GM23248 (cell line): ENCODE measurements at regions not wholly inside any gene's neighbourhood (a gene's known extent, or its start where the extent isn't known, plus 50 kb on each side); places are given as distances from the start of the nearest gene placed in this dataset.
A peak's percentile ranks its signal among the peaks of the same experiment; 100 is the strongest.

ENCODE experiments used
- DNase-seq: peaks from one replicate; pipeline ENCODE4 v3.0.0-alpha.2; 2015
- H2AFZ ChIP-seq: fragments of 200-600 bp; sonication (generic); 2 replicates; pipeline ENCODE4 v1.6.1; 2016; ENCODE audit warnings: antibody characterized with exemption
- H3F3A ChIP-seq: fragments of 200-600 bp; sonication (generic); 2 replicates; pipeline ENCODE4 v1.6.1; 2016; ENCODE audit warnings: mild to moderate bottlenecking, antibody characterized with exemption, mixed run types; ENCODE audit not compliant: insufficient read depth
- H3K27ac ChIP-seq: fragments of 200-600 bp; sonication (generic); 2 replicates; pipeline ENCODE4 v1.5.1; 2016; ENCODE audit warnings: mild to moderate bottlenecking
- H3K27me3 ChIP-seq: fragments of 200-600 bp; sonication (generic); replicated peaks from 2 replicates; pipeline ENCODE4 v1.6.1; 2016; ENCODE audit warnings: mild to moderate bottlenecking; ENCODE audit not compliant: insufficient read depth
- H3K36me3 ChIP-seq: fragments of 200-600 bp; sonication (generic); 2 replicates; pipeline ENCODE4 v1.6.1; 2016; ENCODE audit warnings: low read depth, mild to moderate bottlenecking
- H3K4me1 ChIP-seq: fragments of 200-600 bp; sonication (generic); 2 replicates; pipeline ENCODE4 v1.6.1; 2016; ENCODE audit warnings: mild to moderate bottlenecking; ENCODE audit not compliant: insufficient read depth
- H3K4me2 ChIP-seq: fragments of 200-600 bp; sonication (generic); one replicate; pipeline ENCODE4 v1.6.1; 2016; ENCODE audit warnings: mild to moderate bottlenecking; ENCODE audit not compliant: unreplicated experiment
- H3K4me3 ChIP-seq: fragments of 200-600 bp; sonication (generic); 2 replicates; pipeline ENCODE4 v1.5.1; 2016; ENCODE audit warnings: mild to moderate bottlenecking
- H3K79me2 ChIP-seq: fragments of 200-600 bp; sonication (generic); 2 replicates; pipeline ENCODE4 v1.6.1; 2016; ENCODE audit warnings: mild to moderate bottlenecking; ENCODE audit not compliant: insufficient read depth
- H3K9ac ChIP-seq: fragments of 200-600 bp; sonication (generic); 2 replicates; pipeline ENCODE4 v1.6.1; 2016; ENCODE audit warnings: mild to moderate bottlenecking
- H3K9me2 ChIP-seq: fragments of 200-600 bp; sonication (generic); 2 replicates; pipeline ENCODE4 v1.6.1; 2016; ENCODE audit warnings: mixed run types, mild to moderate bottlenecking, moderate library complexity; ENCODE audit not compliant: insufficient read depth
- H3K9me3 ChIP-seq: fragments of 200-600 bp; sonication (generic); one replicate; pipeline ENCODE4 v1.6.1; 2017; ENCODE audit warnings: low read depth
- H4K20me1 ChIP-seq: fragments of 200-600 bp; sonication (generic); 2 replicates; pipeline ENCODE4 v1.6.0; 2016; ENCODE audit not compliant: insufficient read depth
- EZH2 ChIP-seq: fragments of 200-600 bp; sonication (generic); IDR thresholded peaks from 2 replicates; pipeline ENCODE4 v1.6.1; 2018; ENCODE audit warnings: antibody characterized with exemption, mild to moderate bottlenecking; ENCODE audit not compliant: insufficient read depth, poor library complexity, severe bottlenecking
- EZH2phosphoT487 ChIP-seq: fragments of 200-600 bp; sonication (generic); IDR thresholded peaks from 2 replicates; pipeline ENCODE4 v1.6.1; 2018; ENCODE audit warnings: antibody characterized with exemption, moderate library complexity, mild to moderate bottlenecking, low read depth; ENCODE audit not compliant: insufficient read depth
- WGBS, 2 experiments: methylation state at CpG; one replicate each; pipeline ENCODE4 v1.1.6; 2015 to 2017; ENCODE audit warnings: low lambda C conversion rate in 2 of 2, low coverage in 1 of 2; ENCODE audit errors: missing lambda C conversion rate in 2 of 2; 5-methylcytosine and 5-hydroxymethylcytosine counted together
- in situ Hi-C: fragments of 300-500 bp; cut with MboI; formaldehyde crosslinking; loops from 2 replicates; pipeline ENCODE4 v1.15.0; 2020

- Histone ChIP-seq H3K9me2 (no peaks in the 10 kb centered on the region), H3K27ac (no peak overlapping the region), H3K4me3 (no peak overlapping the region), H3K27me3 (no peaks in the 10 kb centered on the region), H3K9me3 (no peaks in the 10 kb centered on the region), H4K20me1 (no peaks in the 10 kb centered on the region), H3K4me2 (no peak overlapping the region), H3F3A (no peaks in the 10 kb centered on the region), H3K4me1 (no peaks in the 10 kb centered on the region), H3K9ac (no peak overlapping the region), H3K79me2 (no peaks in the 10 kb centered on the region), H3K36me3 (no peaks in the 10 kb centered on the region), H2AFZ (no peak overlapping the region)
- in situ Hi-C loops: no loop called here
- no peak for DNase-seq
- 87 to 90% methylated on average over 2 of the region's 2 CpGs for WGBS, 2 experiments
- no peak for TF ChIP-seq EZH2phosphoT487
- TF ChIP-seq EZH2: no peak
These were observed 260.5 kb downstream of the CASP12 start for GRCh38 chr11:104637662-104638170.

GRCh38 chr11:104633226-104633625, 265.0 kb downstream of the CASP12 start:
- H3K9me3 ChIP-seq: no peaks in the 10 kb centered on the region
- no peak overlapping the region for H3K4me3 ChIP-seq
- in situ Hi-C loops: no loop called here
- no peaks in the 10 kb centered on the region for H3F3A ChIP-seq
- no peaks in the 10 kb centered on the region for H3K4me1 ChIP-seq
- H3K36me3 ChIP-seq: no peaks in the 10 kb centered on the region
- WGBS, 2 experiments: 0 to 8% methylated on average over 1 of the region's 1 CpG
- H3K27ac ChIP-seq: no peak overlapping the region
- no peak overlapping the region for H2AFZ ChIP-seq
- H3K79me2 ChIP-seq: no peaks in the 10 kb centered on the region
- H3K9ac ChIP-seq: no peak overlapping the region
- no peak overlapping the region for H3K4me2 ChIP-seq
- H3K27me3 ChIP-seq: no peaks in the 10 kb centered on the region
- no peak for DNase-seq
- no peaks in the 10 kb centered on the region for H3K9me2 ChIP-seq
- TF ChIP-seq EZH2 (no peak), EZH2phosphoT487 (no peak)
- H4K20me1 ChIP-seq: no peaks in the 10 kb centered on the region

GRCh38 chr11:104630352-104630751, 267.9 kb downstream of the CASP12 start:
- no peak overlapping the region for H3K4me3 ChIP-seq
- no peaks in the 10 kb centered on the region for H3K27me3 ChIP-seq
- no peaks in the 10 kb centered on the region for H3K9me2 ChIP-seq
- no peak overlapping the region for H3K27ac ChIP-seq
- H3K79me2 ChIP-seq: no peaks in the 10 kb centered on the region
- 83 to 90% methylated on average over 2 of the region's 2 CpGs for WGBS, 2 experiments
- no peaks in the 10 kb centered on the region for H3K9me3 ChIP-seq
- TF ChIP-seq EZH2 (no peak), EZH2phosphoT487 (no peak)
- no peaks in the 10 kb centered on the region for H4K20me1 ChIP-seq
- H3F3A ChIP-seq: peaks cover under 1% of the 10 kb centered on the region; the same call in 1 of the 2 replicates
- H2AFZ ChIP-seq: no peak overlapping the region
- peaks cover 3% of the 10 kb centered on the region; the same call in 1 of the 2 replicates for H3K4me1 ChIP-seq
- in situ Hi-C loops: no loop called here
- no peaks in the 10 kb centered on the region for H3K36me3 ChIP-seq
- H3K9ac ChIP-seq: no peak overlapping the region
- no peak for DNase-seq
- no peak overlapping the region for H3K4me2 ChIP-seq

- peak; percentile 51 for DNase-seq
- in situ Hi-C loops: no loop called here
These were observed 273.0 kb downstream of the CASP12 start for GRCh38 chr11:104625246-104625645.

GRCh38 chr11:104624021-104624420, 274.2 kb downstream of the CASP12 start:
- Histone ChIP-seq H3K9me2 (no peaks in the 10 kb centered on the region), H2AFZ (no peak overlapping the region), H4K20me1 (no peaks in the 10 kb centered on the region), H3K4me3 (no peak overlapping the region), H3K79me2 (no peaks in the 10 kb centered on the region), H3K9me3 (no peaks in the 10 kb centered on the region), H3K27me3 (no peaks in the 10 kb centered on the region), H3K4me1 (peaks cover 17% of the 10 kb centered on the region), H3K9ac (no peak overlapping the region), H3F3A (peaks cover 3% of the 10 kb centered on the region; the same call in 1 of the 2 replicates), H3K36me3 (no peaks in the 10 kb centered on the region), H3K27ac (no peak overlapping the region), H3K4me2 (no peak overlapping the region)
- in situ Hi-C loops: no loop called here
- TF ChIP-seq EZH2 (no peak), EZH2phosphoT487 (no peak)
- DNase-seq: no peak

More at GRCh38 chr11:104625246-104625645, 273.0 kb downstream of the CASP12 start:
- peaks cover 17% of the 10 kb centered on the region for H3K4me1 ChIP-seq
- TF ChIP-seq EZH2phosphoT487 (no peak), EZH2 (no peak)
- H3K9ac ChIP-seq: no peak overlapping the region
- no peak overlapping the region for H2AFZ ChIP-seq
- no peaks in the 10 kb centered on the region for H4K20me1 ChIP-seq
- H3K4me3 ChIP-seq: no peak overlapping the region
- no peak overlapping the region for H3K27ac ChIP-seq
- WGBS, 2 experiments: 22 to 28% methylated on average over 2 of the region's 2 CpGs
- peaks cover 3% of the 10 kb centered on the region; the same call in 1 of the 2 replicates for H3F3A ChIP-seq
- H3K36me3 ChIP-seq: no peaks in the 10 kb centered on the region
- H3K27me3 ChIP-seq: no peaks in the 10 kb centered on the region
- no peaks in the 10 kb centered on the region for H3K9me2 ChIP-seq
- H3K9me3 ChIP-seq: no peaks in the 10 kb centered on the region
- H3K4me2 ChIP-seq: no peak overlapping the region
- H3K79me2 ChIP-seq: no peaks in the 10 kb centered on the region
